GM12872 (cell line): ENCODE measurements at regions not wholly inside any gene's neighbourhood (a gene's known extent, or its start where the extent isn't known, plus 50 kb on each side); places are given as distances from the start of the nearest gene placed in this dataset.

Experiments
- TF ChIP-seq, protein P1 (sequence below): IDR thresholded peaks from 3 replicates; pipeline ENCODE4 v1.5.1; 2011; ENCODE audit warnings: low read depth, mild to moderate bottlenecking, low read length, moderate library complexity; ENCODE audit not compliant: insufficient read depth

DNA sequence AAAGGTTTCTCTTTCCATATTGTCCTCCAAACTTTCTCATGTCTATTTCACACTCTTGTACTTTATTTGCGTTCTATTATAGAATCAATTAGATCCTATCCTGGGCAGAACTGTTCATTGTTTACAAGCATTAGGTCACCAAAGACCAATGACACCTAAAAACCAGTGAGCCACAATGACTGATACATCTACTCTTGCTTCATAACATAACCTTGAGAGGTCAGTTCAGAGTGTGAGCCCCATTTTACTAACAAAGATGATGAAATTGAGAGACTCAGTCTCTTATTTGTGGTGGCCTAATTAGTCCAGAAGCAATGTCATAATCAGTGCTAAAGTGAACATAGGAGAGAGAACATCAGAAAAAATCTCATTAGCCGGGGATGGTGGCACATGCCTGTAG, 248.9 kb upstream of the RBBP8 start:
- TF ChIP-seq, protein P1, sequence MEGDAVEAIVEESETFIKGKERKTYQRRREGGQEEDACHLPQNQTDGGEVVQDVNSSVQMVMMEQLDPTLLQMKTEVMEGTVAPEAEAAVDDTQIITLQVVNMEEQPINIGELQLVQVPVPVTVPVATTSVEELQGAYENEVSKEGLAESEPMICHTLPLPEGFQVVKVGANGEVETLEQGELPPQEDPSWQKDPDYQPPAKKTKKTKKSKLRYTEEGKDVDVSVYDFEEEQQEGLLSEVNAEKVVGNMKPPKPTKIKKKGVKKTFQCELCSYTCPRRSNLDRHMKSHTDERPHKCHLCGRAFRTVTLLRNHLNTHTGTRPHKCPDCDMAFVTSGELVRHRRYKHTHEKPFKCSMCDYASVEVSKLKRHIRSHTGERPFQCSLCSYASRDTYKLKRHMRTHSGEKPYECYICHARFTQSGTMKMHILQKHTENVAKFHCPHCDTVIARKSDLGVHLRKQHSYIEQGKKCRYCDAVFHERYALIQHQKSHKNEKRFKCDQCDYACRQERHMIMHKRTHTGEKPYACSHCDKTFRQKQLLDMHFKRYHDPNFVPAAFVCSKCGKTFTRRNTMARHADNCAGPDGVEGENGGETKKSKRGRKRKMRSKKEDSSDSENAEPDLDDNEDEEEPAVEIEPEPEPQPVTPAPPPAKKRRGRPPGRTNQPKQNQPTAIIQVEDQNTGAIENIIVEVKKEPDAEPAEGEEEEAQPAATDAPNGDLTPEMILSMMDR, result no peak

DNA sequence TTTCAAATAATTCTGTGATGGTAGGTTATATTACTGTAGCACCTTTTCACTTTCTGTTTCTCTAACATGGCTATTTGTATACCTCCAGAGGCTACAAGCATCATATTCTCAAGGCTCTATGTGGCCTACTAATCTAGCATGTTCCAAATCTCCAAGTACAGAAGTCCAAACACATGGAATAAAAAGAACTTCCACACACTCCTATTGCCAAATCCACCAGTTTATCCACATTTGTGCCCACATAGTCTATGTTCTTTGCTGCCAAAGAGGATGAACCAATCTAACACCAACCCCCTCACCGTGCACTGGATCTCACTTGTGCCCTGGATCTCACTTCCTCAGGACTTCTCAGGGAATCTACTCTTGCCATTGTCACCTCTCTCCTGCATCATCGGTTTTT, 247.3 kb upstream of the RBBP8 start:
- TF ChIP-seq, protein P1, result no peak

DNA sequence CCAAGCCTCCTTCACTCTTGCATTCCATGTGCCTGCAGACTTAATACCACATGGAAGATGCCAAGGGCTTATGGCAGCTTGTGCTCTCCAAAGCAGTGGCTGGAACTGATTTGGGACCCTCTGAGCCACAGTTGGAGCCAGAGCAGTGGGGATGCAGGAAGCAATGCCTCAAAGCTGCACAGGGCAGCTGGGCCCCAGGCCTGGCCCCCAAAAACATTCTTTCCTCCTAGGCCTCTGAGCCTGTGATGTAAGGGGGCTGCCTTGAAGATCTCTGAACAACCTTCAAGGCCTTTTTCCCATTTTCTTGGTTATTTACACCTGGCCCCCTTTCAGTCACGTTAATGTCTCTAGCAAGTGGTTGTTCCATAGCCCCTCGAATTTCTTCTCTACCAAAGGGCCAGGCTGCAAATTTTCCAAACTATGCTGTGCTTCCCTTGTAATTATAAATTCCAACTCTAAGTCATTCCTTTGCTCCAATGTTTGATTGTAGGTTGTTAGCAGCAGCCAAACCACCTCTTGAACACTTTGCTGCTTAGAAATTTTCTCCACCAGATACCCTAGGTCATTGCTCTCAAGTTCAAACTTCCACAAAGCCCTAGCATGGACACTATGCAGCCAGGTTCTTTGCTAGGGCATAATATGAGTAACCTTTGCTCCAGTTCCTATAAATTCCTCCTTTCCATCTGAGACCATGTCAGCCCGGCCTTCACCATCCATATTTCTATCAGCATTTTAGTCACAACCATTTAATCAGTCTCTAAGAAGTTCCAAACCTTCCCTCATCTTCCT, 245.0 kb upstream of the RBBP8 start:
- TF ChIP-seq, protein P1, result no peak

DNA sequence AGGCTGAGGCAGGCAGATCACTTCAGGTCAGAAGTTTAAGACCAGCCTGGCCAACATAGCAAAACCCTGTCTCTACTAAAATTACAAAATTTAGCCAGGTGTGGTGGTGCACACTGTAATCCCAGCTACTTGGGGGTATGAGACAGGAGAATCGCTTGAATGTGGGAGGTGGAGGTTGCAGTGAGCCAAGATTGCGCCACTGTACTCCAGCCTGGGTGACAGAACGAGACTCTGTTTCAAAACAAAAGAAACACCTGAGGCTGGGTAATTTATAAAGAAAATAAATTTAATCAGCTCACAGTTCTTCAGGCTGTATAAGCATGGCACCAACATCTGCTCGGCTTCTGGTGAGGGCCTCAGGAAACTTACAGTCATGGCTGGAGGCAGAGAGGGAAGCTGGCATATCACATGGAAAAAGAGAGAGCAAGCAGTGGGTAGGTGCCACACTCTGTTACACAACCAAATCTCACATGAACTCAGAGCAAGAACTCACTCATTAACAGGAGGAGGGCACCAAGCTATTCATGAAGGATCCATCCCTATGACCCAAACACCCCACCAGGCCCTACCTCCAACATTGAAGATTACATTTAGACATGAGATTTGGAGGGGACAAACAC, 244.1 kb upstream of the RBBP8 start:
- TF ChIP-seq, protein P1, result no peak

DNA sequence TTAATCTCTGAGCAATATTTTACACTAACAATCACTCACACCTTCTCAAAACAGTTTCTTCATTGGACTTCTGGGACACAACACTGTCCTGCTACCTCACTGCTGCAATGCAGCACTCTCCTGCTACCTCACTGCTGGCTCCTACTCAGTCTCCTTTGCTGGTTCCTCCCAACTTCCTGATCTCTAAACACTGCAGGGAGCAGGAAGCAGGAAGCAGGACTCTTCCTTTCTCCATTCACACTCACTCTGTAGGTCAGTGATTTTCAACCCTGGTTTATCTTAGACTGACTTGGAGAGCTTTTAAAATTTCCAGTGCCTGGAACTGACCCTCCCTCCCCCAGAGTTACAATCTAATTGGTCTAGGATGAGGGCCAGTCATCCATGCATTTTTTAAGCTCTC, 243.4 kb upstream of the RBBP8 start:
- TF ChIP-seq, protein P1, result no peak

DNA sequence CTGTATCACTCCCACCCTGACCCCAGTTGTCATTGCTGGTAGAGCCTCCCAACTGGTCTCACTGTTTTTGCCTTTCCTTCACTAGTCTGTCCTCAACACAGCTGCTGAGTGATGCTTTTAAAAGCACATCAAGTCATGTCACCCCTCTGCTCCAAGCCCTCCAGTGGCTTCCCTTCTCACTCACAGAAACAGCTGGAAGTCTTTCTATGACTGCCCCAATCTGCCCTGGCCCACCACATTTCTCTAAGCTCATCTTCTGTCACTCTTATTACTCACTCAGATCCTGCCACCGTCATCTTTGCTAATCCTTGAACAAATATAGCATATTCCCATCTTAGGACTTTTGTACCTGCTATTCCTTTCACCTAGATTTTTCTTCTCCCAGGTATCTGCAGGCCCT, 242.6 kb upstream of the RBBP8 start:
- TF ChIP-seq, protein P1, result no peak

DNA sequence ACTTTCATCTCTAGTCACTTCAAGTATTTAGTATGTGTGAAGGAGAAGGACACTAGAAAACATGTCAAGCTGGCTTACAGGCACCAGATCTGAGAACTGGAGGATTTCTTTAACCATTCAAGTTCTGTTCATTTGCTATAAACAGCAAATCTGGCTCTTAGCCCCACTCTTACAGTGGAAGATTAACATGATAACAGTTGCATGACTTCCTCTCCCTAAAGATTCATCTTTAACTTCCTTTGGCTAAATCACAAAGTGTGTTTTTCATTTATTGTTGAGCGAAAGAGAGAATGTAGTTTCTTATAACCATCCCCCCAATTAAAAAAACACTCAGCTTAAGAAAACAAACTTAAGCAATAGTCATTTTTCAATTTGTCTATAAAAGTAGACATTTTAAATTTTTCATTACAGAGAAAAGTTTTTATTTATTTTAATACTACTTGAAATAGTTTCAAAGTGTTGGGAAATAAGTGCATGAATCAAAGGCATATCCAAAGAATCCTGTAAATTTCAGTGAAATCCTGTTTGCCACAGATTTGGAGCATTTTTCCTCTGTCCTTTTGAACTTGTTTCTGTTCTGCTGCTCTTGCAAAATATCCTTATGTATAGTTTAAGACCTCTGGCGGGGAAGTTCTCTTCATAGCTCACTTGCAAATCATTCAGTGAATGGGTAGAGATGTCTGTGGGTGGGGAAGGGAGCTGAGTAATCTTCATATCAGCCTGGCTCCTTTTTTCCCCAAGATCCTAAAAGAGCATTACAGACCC, 241.0 kb upstream of the RBBP8 start:
- TF ChIP-seq, protein P1, result no peak
